Mucosa of rectum (tissue), 2 donors: ENCODE measurements at regions not wholly inside any gene's neighbourhood (a gene's known extent, or its start where the extent isn't known, plus 50 kb on each side); places are given as distances from the start of the nearest gene placed in this dataset.

Source experiments
- H3K27ac ChIP-seq, 2 donors: one replicate each; pipeline ENCODE4 v1.7.0; 2013; ENCODE audit warnings: inconsistent platforms in 2 of 2, low read depth in 2 of 2, low read length in 2 of 2
- H3K27me3 ChIP-seq, 2 donors: one replicate each; pipeline ENCODE4 v1.7.0; 2013; ENCODE audit warnings: low read length in 2 of 2; ENCODE audit not compliant: control insufficient read depth in 2 of 2, insufficient read depth in 2 of 2
- H3K36me3 ChIP-seq, 2 donors: one replicate each; pipeline ENCODE4 v1.7.0; 2013; ENCODE audit warnings: low read length in 2 of 2; ENCODE audit not compliant: control insufficient read depth in 2 of 2, insufficient read depth in 2 of 2
- H3K4me1 ChIP-seq, 2 donors: one replicate each; pipeline ENCODE4 v1.7.0; 2013; ENCODE audit warnings: low read length in 2 of 2, mild to moderate bottlenecking in 1 of 2; ENCODE audit not compliant: control insufficient read depth in 2 of 2, insufficient read depth in 2 of 2
- H3K4me3 ChIP-seq, 2 donors: one replicate each; pipeline ENCODE4 v1.7.0; 2013; ENCODE audit warnings: low read length in 2 of 2
- H3K9ac ChIP-seq, 2 donors: one replicate each; pipeline ENCODE4 v1.7.0; 2013; ENCODE audit warnings: low read length in 2 of 2, low read depth in 1 of 2, mild to moderate bottlenecking in 1 of 2
- H3K9me3 ChIP-seq, 2 donors: one replicate each; pipeline ENCODE4 v1.7.0; 2013; ENCODE audit warnings: low read length in 2 of 2; ENCODE audit not compliant: control insufficient read depth in 2 of 2
- donor health status: healthy.
- donor health status: Normal muscosa, but diverticular disease.

DNA sequence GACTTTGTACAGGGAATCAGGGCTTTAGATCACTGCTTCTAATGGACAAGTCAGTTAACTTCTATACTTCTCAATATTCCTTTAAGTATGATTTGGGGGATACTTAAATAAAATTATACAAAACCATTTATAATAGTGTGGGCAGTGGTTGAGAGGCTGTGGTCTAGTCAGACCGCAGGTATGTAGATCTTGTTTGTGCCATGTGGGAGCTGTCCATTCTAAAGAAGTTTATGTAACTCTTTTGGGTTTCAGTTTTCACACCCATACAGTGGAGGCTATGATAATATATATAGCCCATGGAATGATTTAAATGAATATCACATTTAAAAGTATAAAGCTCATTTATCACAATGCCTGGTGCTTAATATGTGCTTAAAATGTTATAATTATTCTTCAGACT, 654.3 kb upstream of the KIF2B start:
- Histone ChIP-seq H3K36me3 (no peaks in the 10 kb centered on the region), H3K27me3 (no peaks in the 10 kb centered on the region), H3K9ac (no peak overlapping the region), H3K9me3 (no peaks in the 10 kb centered on the region), H3K27ac (no peak overlapping the region), H3K4me3 (no peak overlapping the region), H3K4me1 (no peaks in the 10 kb centered on the region)

DNA sequence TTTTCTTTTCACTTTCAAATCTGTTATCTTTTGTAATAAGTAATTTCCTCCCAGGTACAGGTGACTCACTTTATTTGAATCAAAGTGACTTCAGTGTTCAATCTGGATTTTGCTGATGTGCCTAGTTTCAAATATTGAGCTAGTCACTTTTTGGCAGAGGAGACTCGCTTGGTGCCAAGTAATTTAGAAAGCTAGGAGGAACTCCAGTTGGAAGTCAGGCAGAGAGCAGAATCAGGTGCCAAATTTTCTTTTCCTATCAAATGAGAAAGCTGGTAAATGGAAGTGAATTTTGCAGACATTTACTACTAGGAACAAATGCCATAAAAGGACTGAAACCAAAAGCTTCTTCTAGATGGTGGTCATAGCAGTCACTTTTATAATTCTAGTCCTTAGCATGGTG, 656.0 kb upstream of the KIF2B start:
- H3K36me3 ChIP-seq, result no peaks in the 10 kb centered on the region
- no peak overlapping the region for H3K27ac ChIP-seq
- H3K9ac ChIP-seq, result no peak overlapping the region
- no peaks in the 10 kb centered on the region for H3K4me1 ChIP-seq
- H3K4me3 ChIP-seq, result no peak overlapping the region
- no peaks in the 10 kb centered on the region for H3K9me3 ChIP-seq
- no peaks in the 10 kb centered on the region for H3K27me3 ChIP-seq

DNA sequence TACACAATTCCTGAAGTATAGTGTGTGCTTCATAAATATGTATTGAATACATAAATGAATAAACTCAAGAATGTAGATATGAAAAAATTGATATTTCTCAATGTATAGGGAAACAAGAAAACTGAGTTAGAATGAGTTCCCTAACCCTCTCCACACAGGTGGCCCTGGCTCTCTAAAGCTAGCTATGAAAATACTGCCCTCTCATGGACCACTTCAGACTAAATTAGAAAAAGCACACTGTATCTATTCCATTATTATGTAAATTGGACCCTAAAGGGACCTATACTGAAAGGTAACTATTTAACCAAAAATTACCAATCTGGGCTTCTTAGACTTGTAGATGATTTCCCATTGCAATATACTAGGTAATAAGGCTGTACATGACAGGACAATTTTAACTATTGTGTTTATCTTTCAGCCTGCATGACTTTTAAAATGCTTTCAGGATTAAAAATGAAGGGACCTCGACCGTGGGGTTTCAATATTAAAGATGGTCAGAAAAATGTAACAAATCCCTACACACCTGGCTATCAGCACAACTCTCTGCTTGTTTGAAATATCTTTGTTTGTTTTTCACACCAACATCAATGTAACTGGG, 672.5 kb upstream of the KIF2B start:
- no peak overlapping the region for H3K4me3 ChIP-seq
- no peaks in the 10 kb centered on the region for H3K4me1 ChIP-seq
- H3K9ac ChIP-seq, result no peak overlapping the region
- no peaks in the 10 kb centered on the region for H3K27me3 ChIP-seq
- no peak overlapping the region for H3K27ac ChIP-seq
- no peaks in the 10 kb centered on the region for H3K9me3 ChIP-seq
- H3K36me3 ChIP-seq, result no peaks in the 10 kb centered on the region

DNA sequence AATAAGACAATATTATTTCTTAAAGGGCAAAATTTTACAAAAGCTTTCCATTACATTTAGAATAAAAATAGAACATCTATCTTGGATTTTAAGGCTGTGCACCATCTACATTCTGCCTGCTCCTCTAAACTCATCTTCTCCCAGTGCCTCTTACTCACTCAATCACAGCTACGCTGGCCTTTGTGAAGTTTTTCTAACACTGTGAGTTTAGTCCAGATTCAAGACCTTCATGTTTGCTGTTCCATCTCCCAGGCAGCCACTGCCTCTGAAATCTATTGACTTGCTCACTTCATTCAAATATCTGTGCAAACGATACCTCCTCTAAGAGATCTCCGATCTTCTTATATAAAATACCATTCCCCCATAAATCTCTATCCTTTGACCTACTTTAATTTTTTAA, 673.4 kb upstream of the KIF2B start:
- Histone ChIP-seq H3K9ac (no peak overlapping the region), H3K36me3 (no peaks in the 10 kb centered on the region), H3K9me3 (no peaks in the 10 kb centered on the region), H3K4me1 (no peaks in the 10 kb centered on the region), H3K4me3 (no peak overlapping the region), H3K27ac (no peak overlapping the region), H3K27me3 (no peaks in the 10 kb centered on the region)

DNA sequence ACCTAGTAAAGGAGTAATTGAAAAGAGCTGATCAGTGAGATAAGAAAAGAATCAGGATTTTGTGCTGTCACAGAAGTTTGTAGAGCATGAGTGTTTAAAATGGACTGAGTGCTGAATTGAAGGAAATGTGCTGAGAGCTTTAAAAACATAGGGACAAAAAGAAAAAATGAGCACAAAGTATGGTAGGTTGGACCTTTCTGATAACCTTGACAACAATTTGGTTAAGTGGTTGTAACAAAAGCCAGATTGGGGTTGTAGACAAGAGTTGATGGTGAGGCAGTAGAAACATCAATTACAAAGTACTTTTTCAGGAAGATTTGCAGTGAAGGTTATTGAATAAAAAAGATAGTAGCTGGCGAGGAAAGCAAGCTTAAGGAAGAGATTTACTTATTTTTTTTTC, 674.7 kb upstream of the KIF2B start:
- Histone ChIP-seq H3K4me3 (no peak overlapping the region), H3K27ac (no peak overlapping the region), H3K36me3 (no peaks in the 10 kb centered on the region), H3K9ac (no peak overlapping the region), H3K27me3 (no peaks in the 10 kb centered on the region), H3K4me1 (no peaks in the 10 kb centered on the region), H3K9me3 (no peaks in the 10 kb centered on the region)

DNA sequence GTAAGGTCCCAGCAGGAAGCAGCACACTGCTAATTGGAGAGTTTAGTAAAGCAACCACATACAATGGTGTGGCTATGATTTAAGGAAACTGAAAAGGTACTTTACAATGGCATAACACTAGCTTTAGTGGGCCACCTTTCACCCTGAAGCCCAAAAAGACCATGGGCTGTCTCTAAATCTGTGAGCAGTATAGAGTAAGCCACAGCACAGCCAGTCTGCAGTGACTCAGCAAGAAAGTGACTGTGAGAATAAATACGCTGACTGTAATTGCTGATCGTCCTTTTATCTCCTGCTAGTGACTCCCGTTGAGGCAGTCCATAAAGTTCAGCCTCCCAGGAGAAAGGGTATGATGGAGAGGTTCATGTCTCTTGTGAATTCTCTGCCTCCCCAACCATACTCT, 679.8 kb upstream of the KIF2B start:
- Histone ChIP-seq H3K9me3 (no peaks in the 10 kb centered on the region), H3K27me3 (no peaks in the 10 kb centered on the region), H3K27ac (no peak overlapping the region), H3K4me3 (no peak overlapping the region), H3K9ac (no peak overlapping the region), H3K36me3 (no peaks in the 10 kb centered on the region), H3K4me1 (no peaks in the 10 kb centered on the region)

DNA sequence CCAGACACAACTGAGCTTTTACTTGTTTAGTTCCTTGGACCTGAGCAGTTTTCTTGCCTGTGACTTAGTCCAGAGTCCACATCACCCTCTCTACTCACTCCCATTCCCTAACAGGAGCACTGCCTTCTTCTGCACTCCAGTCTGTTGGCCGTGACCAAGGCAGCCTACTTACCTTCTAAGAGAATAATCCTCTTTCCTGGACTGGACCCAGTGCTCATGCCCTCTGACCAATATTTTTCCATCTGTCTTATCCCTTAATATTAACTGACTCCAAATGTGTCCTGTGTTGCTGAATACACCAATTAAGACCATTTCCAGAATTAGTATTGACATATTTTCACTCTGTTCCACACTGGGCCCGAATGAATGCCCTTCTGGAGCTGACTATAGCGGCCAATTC, 681.0 kb upstream of the KIF2B start:
- Histone ChIP-seq H3K27me3 (no peaks in the 10 kb centered on the region), H3K36me3 (no peaks in the 10 kb centered on the region)

DNA sequence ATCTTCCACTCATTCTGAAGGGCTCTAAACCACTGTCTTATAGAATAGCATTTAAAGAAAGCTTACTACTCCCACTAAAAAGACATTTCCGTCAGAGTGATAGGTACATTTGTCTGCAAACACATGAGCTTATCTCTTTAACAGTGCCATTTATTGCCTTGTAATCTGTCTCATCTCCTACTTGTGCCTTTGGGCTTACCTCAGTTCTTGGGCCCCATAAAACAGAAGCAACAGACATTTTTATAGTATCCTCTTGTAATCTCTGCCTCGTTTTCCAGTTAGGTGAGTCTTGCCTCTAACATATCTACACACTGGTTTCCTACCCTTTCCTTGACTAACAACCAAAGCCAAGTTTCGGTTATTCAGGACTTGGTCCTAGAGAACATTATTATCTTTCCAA, 681.4 kb upstream of the KIF2B start:
- H3K9me3 ChIP-seq, result no peaks in the 10 kb centered on the region

More for the DNA sequence above, 681.0 kb upstream of the KIF2B start:
- Histone ChIP-seq H3K9ac (no peak overlapping the region), H3K4me3 (no peak overlapping the region), H3K27ac (no peak overlapping the region), H3K4me1 (no peaks in the 10 kb centered on the region), H3K9me3 (no peaks in the 10 kb centered on the region)

DNA sequence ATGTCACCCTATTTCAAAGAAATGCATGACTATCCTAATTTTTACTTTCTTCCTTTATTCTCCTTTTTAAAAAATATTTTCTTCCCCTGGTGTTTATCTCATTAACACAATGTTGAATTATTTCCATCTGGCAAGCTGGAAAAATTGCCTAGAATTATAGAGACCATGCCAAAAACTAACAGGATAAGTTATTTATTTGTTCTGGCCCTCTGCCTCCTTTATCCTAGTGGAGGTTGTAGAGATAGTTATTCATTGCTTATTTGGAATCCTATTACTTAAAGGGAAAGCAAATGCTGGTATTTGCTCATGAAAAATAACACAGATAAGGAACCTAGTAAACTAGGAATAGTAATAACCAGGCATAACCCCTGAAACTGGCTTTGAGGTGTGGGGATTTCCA, 684.9 kb upstream of the KIF2B start:
- no peak overlapping the region for H3K27ac ChIP-seq
- no peaks in the 10 kb centered on the region for H3K4me1 ChIP-seq
- no peaks in the 10 kb centered on the region for H3K27me3 ChIP-seq
- H3K36me3 ChIP-seq, result no peaks in the 10 kb centered on the region
- H3K4me3 ChIP-seq, result no peak overlapping the region
- H3K9me3 ChIP-seq, result no peaks in the 10 kb centered on the region
- H3K9ac ChIP-seq, result no peak overlapping the region

More for the DNA sequence above, 681.4 kb upstream of the KIF2B start:
- H3K27ac ChIP-seq, result no peak overlapping the region
- no peak overlapping the region for H3K9ac ChIP-seq
- H3K36me3 ChIP-seq, result no peaks in the 10 kb centered on the region
- H3K4me1 ChIP-seq, result no peaks in the 10 kb centered on the region
- no peaks in the 10 kb centered on the region for H3K27me3 ChIP-seq
- no peak overlapping the region for H3K4me3 ChIP-seq

DNA sequence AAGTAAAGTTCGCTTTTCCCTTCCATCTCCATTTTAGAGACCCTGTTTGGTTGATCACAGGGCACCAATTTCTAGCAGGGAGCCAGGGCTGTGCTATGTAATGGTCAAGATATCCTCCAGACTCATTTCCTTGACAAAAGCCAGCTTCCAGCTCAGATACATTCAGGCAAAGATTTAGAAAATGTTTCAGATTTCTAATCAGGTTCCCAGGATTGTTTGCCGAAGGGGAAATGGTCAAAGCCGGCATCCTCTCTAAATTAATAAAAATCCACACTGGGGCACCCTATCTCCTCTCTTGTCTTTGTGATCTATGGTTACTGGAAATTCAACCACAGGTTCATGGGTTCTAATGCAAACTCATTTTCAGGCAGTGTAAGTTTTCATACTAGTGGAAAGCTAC, 686.8 kb upstream of the KIF2B start:
- Histone ChIP-seq H3K9ac (no peak overlapping the region), H3K4me3 (no peak overlapping the region), H3K4me1 (no peaks in the 10 kb centered on the region), H3K27ac (no peak overlapping the region), H3K36me3 (no peaks in the 10 kb centered on the region), H3K27me3 (no peaks in the 10 kb centered on the region), H3K9me3 (no peaks in the 10 kb centered on the region)

DNA sequence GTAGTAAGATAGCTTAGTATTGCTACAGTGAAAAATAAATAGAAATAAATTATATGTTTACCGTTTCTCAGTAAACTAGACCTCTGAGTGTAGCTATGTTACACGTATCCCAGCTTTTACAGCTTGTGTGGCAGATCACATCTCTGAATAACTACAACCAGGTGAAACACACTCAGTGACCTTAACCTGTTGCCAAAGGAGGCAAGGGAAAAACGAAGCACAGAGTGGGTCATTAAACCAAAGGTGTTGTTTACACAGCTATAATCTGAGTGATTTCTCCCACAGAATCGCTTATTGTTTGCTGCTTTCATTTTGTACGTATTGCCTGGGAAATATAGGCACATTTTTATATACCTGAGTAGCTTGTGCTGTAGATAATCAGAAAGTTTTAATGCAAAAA, 688.2 kb upstream of the KIF2B start:
- Histone ChIP-seq H3K9ac (no peak overlapping the region), H3K27me3 (no peaks in the 10 kb centered on the region), H3K9me3 (no peaks in the 10 kb centered on the region), H3K27ac (no peak overlapping the region), H3K4me1 (no peaks in the 10 kb centered on the region), H3K36me3 (no peaks in the 10 kb centered on the region), H3K4me3 (no peak overlapping the region)
